ENCODE measurements at regions not wholly inside any gene's neighbourhood (a gene's known extent, or its start where the extent isn't known, plus 50 kb on each side); places are given as distances from the start of the nearest gene placed in this dataset.
A peak's percentile ranks its signal among the peaks of the same experiment; 100 is the strongest.

- H3K9me3 ChIP-seq = no peaks in the 10 kb centered on the region
- no peaks in the 10 kb centered on the region for H3K27me3 ChIP-seq
- H3K27ac ChIP-seq = no peak overlapping the region
- no peak overlapping the region for H3K4me3 ChIP-seq
- H3K4me1 ChIP-seq = peaks cover 0 to 4% (median 0%) of the 10 kb centered on the region in 4 donors
- ATAC-seq (ENCODE audit: low FRiP score in 2 of 2) (no peak), DNase-seq (no peak)
- no peak for TF ChIP-seq POLR2A (IDR thresholded peaks at IDR 0.05)
- TF ChIP-seq EP300 (IDR thresholded peaks at IDR 0.05) = no peak
- TF ChIP-seq, protein P1, sequence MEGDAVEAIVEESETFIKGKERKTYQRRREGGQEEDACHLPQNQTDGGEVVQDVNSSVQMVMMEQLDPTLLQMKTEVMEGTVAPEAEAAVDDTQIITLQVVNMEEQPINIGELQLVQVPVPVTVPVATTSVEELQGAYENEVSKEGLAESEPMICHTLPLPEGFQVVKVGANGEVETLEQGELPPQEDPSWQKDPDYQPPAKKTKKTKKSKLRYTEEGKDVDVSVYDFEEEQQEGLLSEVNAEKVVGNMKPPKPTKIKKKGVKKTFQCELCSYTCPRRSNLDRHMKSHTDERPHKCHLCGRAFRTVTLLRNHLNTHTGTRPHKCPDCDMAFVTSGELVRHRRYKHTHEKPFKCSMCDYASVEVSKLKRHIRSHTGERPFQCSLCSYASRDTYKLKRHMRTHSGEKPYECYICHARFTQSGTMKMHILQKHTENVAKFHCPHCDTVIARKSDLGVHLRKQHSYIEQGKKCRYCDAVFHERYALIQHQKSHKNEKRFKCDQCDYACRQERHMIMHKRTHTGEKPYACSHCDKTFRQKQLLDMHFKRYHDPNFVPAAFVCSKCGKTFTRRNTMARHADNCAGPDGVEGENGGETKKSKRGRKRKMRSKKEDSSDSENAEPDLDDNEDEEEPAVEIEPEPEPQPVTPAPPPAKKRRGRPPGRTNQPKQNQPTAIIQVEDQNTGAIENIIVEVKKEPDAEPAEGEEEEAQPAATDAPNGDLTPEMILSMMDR (IDR thresholded peaks at IDR 0.05) = no peak
- no peak for TF ChIP-seq POLR2AphosphoS5 (IDR thresholded peaks at IDR 0.05)
- WGBS, 2 donors = 70 to 78% methylated on average over 5 to 6 of the region's 6 CpGs
- H3K36me3 ChIP-seq = no peaks in the 10 kb centered on the region
Observed at GRCh38 chr2:10973766-10974165, 62.0 kb downstream of the KCNF1 start.

- H3K9me3 ChIP-seq = no peaks in the 10 kb centered on the region
- no peak overlapping the region for H3K27ac ChIP-seq
- DNase-seq = no peak
- H3K36me3 ChIP-seq = no peaks in the 10 kb centered on the region
- peaks cover 0 to 4% (median 0%) of the 10 kb centered on the region in 4 donors for H3K4me1 ChIP-seq
- no peak for ATAC-seq (ENCODE audit: low FRiP score in 2 of 2)
- WGBS, 2 donors = 20 to 28% methylated on average over 7 to 9 of the region's 9 CpGs
- no peak for TF ChIP-seq POLR2A (IDR thresholded peaks at IDR 0.05)
- peak in 1 of 2 donors; percentile 15 for TF ChIP-seq POLR2AphosphoS5 (IDR thresholded peaks at IDR 0.05)
- TF ChIP-seq, protein P1 (IDR thresholded peaks at IDR 0.05) = no peak
- no peak for TF ChIP-seq EP300 (IDR thresholded peaks at IDR 0.05)
- no peaks in the 10 kb centered on the region for H3K27me3 ChIP-seq
- no peak overlapping the region for H3K4me3 ChIP-seq
Observed at GRCh38 chr2:10977003-10977402, 65.3 kb downstream of the KCNF1 start.

DNA sequence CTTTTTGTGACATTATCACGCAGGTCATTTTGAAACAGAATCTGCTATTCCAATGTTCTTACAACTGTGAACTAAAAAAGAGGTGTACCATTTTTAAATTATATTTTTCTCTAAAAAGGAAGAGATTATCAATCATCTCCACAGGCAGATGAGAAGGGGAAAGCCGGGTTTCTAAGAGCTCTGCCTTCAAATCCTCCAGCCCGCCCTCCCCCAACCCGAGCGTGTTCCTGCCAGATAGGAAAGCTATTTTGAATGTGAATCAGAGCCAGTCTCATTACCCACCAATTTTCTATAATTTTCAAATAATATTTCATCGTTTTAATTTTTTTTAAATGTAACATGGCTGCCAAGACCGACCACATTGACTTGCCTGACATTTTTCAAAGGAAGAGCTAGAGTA, 65.9 kb downstream of the KCNF1 start:
- 48 to 53% methylated on average over 7 of the region's 7 CpGs for WGBS, 2 donors
- no peaks in the 10 kb centered on the region for H3K36me3 ChIP-seq
- no peaks in the 10 kb centered on the region for H3K9me3 ChIP-seq
- no peaks in the 10 kb centered on the region for H3K27me3 ChIP-seq
- H3K4me1 ChIP-seq = peaks cover 0 to 4% (median 0%) of the 10 kb centered on the region in 4 donors
- DNase-seq (no peak), ATAC-seq (ENCODE audit: low FRiP score in 2 of 2) (no peak)
- no peak for TF ChIP-seq EP300 (IDR thresholded peaks at IDR 0.05)
- no peak for TF ChIP-seq POLR2A (IDR thresholded peaks at IDR 0.05)
- TF ChIP-seq, protein P1 (IDR thresholded peaks at IDR 0.05) = no peak
- TF ChIP-seq POLR2AphosphoS5 (IDR thresholded peaks at IDR 0.05) = no peak
- no peak overlapping the region for H3K27ac ChIP-seq
- H3K4me3 ChIP-seq = no peak overlapping the region

GRCh38 chr2:10978090-10978670, 66.4 kb downstream of the KCNF1 start:
- WGBS, 2 donors = 79 to 81% methylated on average over 22 of the region's 22 CpGs
- DNase-seq (peak in 1 of 2 donors; percentile 50), ATAC-seq (ENCODE audit: low FRiP score in 2 of 2) (no peak)
- no peaks in the 10 kb centered on the region for H3K36me3 ChIP-seq
- TF ChIP-seq EP300 (IDR thresholded peaks at IDR 0.05) (no peak), POLR2AphosphoS5 (IDR thresholded peaks at IDR 0.05) (no peak), POLR2A (IDR thresholded peaks at IDR 0.05) (no peak)
- TF ChIP-seq, protein P1 (IDR thresholded peaks at IDR 0.05) = no peak
- no peaks in the 10 kb centered on the region for H3K27me3 ChIP-seq
- H3K9me3 ChIP-seq = no peaks in the 10 kb centered on the region
- H3K27ac ChIP-seq = no peak overlapping the region
- H3K4me3 ChIP-seq = no peak overlapping the region
- H3K4me1 ChIP-seq = peaks cover 0 to 4% (median 0%) of the 10 kb centered on the region in 4 donors

DNA sequence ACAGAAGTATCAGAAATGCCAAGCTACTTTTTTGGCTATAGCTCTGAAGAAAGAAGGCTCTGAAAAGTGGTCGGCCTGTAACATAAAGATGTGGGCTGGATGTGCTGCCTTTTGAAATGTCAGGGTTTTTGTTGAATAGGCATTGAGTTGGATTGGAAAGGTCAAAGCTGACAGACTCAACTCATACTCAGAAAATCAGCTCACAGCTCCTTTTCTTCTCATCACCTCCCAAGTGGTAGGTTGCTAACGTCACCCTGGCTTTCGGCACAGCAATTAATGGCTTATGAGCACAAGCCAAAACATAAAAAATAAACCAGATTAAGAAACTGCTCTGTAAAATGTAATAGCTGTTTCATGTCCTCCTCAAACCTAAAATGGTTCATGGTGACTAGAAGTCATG, 68.3 kb downstream of the KCNF1 start:
- TF ChIP-seq EP300 (IDR thresholded peaks at IDR 0.05) = no peak
- ATAC-seq (ENCODE audit: low FRiP score in 2 of 2) (no peak), DNase-seq (peak in 1 of 2 donors; percentile 17)
- peaks cover 0 to 6% (median 2%) of the 10 kb centered on the region in 4 donors for H3K4me1 ChIP-seq
- no peaks in the 10 kb centered on the region for H3K27me3 ChIP-seq
- WGBS, 2 donors = 80 to 81% methylated on average over 3 of the region's 3 CpGs
- no peak overlapping the region for H3K4me3 ChIP-seq
- H3K36me3 ChIP-seq = no peaks in the 10 kb centered on the region
- H3K9me3 ChIP-seq = no peaks in the 10 kb centered on the region
- H3K27ac ChIP-seq = no peak overlapping the region
